Osteocyte (in vitro differentiated cells): ENCODE measurements at regions not wholly inside any gene's neighbourhood (a gene's known extent, or its start where the extent isn't known, plus 50 kb on each side); places are given as distances from the start of the nearest gene placed in this dataset.
"Not testable (repeated sequence)": the region's sequence is repeated elsewhere in the genome, so short reads cannot be mapped to it uniquely, and the experiment has no call there.

Source experiments
- DNase-seq: peaks from one replicate; pipeline ENCODE4 v3.0.0; 2021; ENCODE audit warnings: mixed read lengths; ENCODE audit not compliant: unreplicated experiment; ENCODE audit errors: extremely low spot score
- H3K27ac Mint-ChIP-seq: one replicate; pipeline ENCODE4 v1.8.0; 2021; ENCODE audit warnings: mild to moderate bottlenecking, mixed read lengths; ENCODE audit not compliant: unreplicated experiment
- H3K27me3 Mint-ChIP-seq: one replicate; pipeline ENCODE4 v1.8.0; 2021; ENCODE audit warnings: mixed read lengths; ENCODE audit not compliant: unreplicated experiment
- H3K36me3 Mint-ChIP-seq: one replicate; pipeline ENCODE4 v1.8.0; 2021; ENCODE audit warnings: mixed read lengths; ENCODE audit not compliant: unreplicated experiment
- H3K4me1 Mint-ChIP-seq: one replicate; pipeline ENCODE4 v1.8.0; 2021; ENCODE audit warnings: mixed read lengths; ENCODE audit not compliant: unreplicated experiment
- H3K4me3 Mint-ChIP-seq: one replicate; pipeline ENCODE4 v1.8.0; 2021; ENCODE audit warnings: mild to moderate bottlenecking, moderate library complexity, mixed read lengths; ENCODE audit not compliant: unreplicated experiment
- H3K9me3 Mint-ChIP-seq: one replicate; pipeline ENCODE4 v1.8.0; 2021; ENCODE audit warnings: mixed read lengths; ENCODE audit not compliant: unreplicated experiment
- TF ChIP-seq, protein P1 (sequence below): fragments of 200-600 bp; sonication (generic); IDR thresholded peaks from 2 replicates; pipeline ENCODE4 v1.5.0; 2021; ENCODE audit warnings: antibody characterized with exemption, mild to moderate bottlenecking, moderate library complexity

- H3K27ac Mint-ChIP-seq, result no peak overlapping the region
- no peak for DNase-seq
Observed at GRCh38 chr3:139230391-139230790, 113.4 kb upstream of the MRPS22 start.

DNA sequence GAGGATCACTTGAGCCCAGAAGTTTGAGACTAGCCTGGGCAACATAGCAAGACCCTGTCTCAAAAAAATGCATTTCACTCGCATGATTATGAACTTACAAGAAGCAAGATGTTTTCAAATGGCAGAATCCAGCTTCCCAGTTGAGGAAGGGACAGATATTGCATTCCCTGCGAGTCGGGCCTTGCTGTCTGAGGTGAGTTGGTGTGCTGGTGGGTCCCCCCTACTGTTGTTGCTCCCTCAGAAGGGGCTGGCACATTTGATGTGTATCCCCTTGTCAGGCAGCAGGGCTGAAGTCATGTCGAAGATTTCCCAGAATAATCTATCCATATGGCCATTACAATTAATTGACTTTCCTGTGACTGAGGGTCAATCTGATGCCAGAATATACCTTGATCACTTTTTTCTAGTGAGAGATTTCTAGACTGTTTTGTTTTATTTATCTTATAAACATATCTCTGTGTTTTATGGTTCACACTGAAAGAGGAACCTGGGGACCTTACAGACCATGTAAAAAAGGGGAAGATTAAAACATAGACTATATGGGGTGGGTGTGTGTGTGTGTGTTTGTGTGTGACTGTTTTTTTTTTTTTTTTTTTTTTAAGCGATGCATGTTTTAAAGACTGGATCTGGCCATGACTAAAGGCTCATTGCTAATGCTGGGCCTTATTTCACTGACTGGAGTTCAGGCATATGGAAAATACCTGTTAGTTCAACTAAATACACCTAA lies 112.1 kb upstream of the MRPS22 start:
- Mint-ChIP-seq H3K9me3 (no peaks in the 10 kb centered on the region), H3K4me3 (no peak overlapping the region), H3K4me1 (no peaks in the 10 kb centered on the region), H3K27ac (no peak overlapping the region), H3K27me3 (peaks cover 12% of the 10 kb centered on the region), H3K36me3 (no peaks in the 10 kb centered on the region)
- no peak for DNase-seq
- TF ChIP-seq, protein P1, sequence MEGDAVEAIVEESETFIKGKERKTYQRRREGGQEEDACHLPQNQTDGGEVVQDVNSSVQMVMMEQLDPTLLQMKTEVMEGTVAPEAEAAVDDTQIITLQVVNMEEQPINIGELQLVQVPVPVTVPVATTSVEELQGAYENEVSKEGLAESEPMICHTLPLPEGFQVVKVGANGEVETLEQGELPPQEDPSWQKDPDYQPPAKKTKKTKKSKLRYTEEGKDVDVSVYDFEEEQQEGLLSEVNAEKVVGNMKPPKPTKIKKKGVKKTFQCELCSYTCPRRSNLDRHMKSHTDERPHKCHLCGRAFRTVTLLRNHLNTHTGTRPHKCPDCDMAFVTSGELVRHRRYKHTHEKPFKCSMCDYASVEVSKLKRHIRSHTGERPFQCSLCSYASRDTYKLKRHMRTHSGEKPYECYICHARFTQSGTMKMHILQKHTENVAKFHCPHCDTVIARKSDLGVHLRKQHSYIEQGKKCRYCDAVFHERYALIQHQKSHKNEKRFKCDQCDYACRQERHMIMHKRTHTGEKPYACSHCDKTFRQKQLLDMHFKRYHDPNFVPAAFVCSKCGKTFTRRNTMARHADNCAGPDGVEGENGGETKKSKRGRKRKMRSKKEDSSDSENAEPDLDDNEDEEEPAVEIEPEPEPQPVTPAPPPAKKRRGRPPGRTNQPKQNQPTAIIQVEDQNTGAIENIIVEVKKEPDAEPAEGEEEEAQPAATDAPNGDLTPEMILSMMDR, result no peak

More at GRCh38 chr3:139230391-139230790, 113.4 kb upstream of the MRPS22 start:
- H3K4me3 Mint-ChIP-seq, result no peak overlapping the region
- TF ChIP-seq, protein P1, result no peak
- no peaks in the 10 kb centered on the region for H3K4me1 Mint-ChIP-seq
- H3K27me3 Mint-ChIP-seq, result peaks cover 8% of the 10 kb centered on the region
- no peaks in the 10 kb centered on the region for H3K36me3 Mint-ChIP-seq
- no peaks in the 10 kb centered on the region for H3K9me3 Mint-ChIP-seq

DNA sequence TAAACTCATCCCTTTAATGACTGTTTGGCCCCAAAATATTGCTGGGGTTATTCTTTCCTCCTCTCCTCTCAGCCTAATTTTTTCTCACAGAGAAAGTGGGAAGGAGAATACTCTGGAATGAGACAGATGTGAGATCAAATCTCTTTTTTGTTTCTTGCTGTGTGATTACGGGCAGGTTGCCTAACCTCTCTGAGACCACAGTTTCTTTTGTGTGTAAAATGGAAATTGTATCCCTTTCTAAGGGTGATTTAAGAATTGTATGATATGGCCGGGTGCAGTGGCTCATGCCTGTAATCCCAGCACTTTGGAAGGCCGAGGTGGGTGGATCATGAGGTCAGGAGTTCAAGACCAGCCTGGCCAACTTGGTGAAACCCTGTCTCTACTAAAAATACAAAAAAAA lies 111.5 kb upstream of the MRPS22 start:
- H3K27me3 Mint-ChIP-seq, result peaks cover 18% of the 10 kb centered on the region
- H3K36me3 Mint-ChIP-seq, DNase-seq, H3K4me1 Mint-ChIP-seq, H3K9me3 Mint-ChIP-seq, H3K4me3 Mint-ChIP-seq, H3K27ac Mint-ChIP-seq: not testable (repeated sequence)

- Mint-ChIP-seq H3K27ac (no peak overlapping the region), H3K4me3 (no peak overlapping the region), H3K9me3 (no peaks in the 10 kb centered on the region), H3K4me1 (no peaks in the 10 kb centered on the region), H3K27me3 (peaks cover 31% of the 10 kb centered on the region), H3K36me3 (no peaks in the 10 kb centered on the region)
- no peak for DNase-seq
- TF ChIP-seq, protein P1, result no peak
Observed at GRCh38 chr3:139234491-139234890, 109.3 kb upstream of the MRPS22 start.

- H3K36me3 Mint-ChIP-seq, result no peaks in the 10 kb centered on the region
- H3K27ac Mint-ChIP-seq, result no peak overlapping the region
- H3K4me1 Mint-ChIP-seq, result no peaks in the 10 kb centered on the region
- no peak overlapping the region for H3K4me3 Mint-ChIP-seq
- no peak for DNase-seq
- no peaks in the 10 kb centered on the region for H3K9me3 Mint-ChIP-seq
- peaks cover 36% of the 10 kb centered on the region for H3K27me3 Mint-ChIP-seq
- TF ChIP-seq, protein P1, result no peak
Observed at GRCh38 chr3:139235192-139235591, 108.6 kb upstream of the MRPS22 start.
